Hematopoietic multipotent progenitor cell (in vitro differentiated cells): ENCODE measurements at regions not wholly inside any gene's neighbourhood (a gene's known extent, or its start where the extent isn't known, plus 50 kb on each side); places are given as distances from the start of the nearest gene placed in this dataset.
"Not testable (repeated sequence)": the region's sequence is repeated elsewhere in the genome, so short reads cannot be mapped to it uniquely, and the experiment has no call there.

Experiments
- DNase-seq, 3 donors: peaks; one replicate each; pipeline ENCODE4 v3.0.0-alpha.2; 2011 to 2015; ENCODE audit warnings: low read depth in 2 of 3, low spot score in 2 of 3

DNA sequence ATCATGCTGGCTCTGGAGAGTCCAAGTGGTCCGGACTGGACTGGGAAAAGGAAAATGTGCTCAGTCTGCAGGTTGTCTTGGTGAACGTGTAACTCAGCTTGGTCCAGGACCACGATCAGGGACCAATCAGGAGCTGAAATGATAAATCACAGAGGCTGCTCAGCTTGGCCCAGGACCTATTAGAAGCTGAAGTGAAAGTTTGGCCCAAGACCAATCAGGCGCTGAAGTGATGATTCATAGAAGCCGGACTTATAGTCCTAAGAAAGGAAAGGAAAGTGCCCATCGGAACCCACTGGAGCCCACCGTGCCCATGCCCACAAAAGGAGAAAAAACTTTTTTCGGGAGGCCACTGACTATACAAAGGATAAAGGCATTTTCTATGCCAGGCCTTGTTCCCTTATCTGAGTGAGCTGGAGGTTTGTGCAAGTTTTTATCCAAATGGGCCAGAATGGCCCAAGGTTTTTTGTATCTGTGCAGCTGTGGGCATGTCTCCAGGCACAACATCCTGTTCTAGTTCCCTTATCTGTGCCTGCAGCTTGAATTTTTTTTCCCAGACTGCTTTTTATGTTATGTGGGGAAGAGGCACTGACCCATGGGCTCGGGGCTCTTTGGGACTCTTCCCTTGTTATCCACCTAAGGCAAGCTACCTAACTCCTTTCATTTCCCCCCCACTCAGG is 194.4 kb downstream of the FAM133A start:
- DNase-seq = peak in 2 of 3 donors; percentile 42 to 77

DNA sequence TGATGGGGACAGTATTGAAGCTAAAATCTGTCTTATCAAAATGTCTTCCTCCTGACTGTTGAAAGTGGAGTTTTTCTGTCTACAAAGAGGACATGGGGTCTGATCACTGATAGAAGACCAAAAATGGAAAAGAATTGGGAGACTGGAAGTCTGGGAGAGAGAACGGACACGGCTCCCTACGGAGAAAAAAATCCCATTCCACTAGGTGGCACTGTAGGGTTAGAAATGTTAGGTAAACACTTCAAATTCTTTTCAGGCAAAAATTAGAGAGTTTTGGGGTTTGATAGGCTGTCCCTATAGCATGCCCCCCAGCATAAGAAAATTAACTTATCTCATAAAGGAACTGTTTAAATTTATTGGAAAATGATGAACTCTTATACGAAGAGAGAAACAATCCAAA is 200.5 kb downstream of the FAM133A start:
- peak in 1 of 3 donors; percentile 25 for DNase-seq

DNA sequence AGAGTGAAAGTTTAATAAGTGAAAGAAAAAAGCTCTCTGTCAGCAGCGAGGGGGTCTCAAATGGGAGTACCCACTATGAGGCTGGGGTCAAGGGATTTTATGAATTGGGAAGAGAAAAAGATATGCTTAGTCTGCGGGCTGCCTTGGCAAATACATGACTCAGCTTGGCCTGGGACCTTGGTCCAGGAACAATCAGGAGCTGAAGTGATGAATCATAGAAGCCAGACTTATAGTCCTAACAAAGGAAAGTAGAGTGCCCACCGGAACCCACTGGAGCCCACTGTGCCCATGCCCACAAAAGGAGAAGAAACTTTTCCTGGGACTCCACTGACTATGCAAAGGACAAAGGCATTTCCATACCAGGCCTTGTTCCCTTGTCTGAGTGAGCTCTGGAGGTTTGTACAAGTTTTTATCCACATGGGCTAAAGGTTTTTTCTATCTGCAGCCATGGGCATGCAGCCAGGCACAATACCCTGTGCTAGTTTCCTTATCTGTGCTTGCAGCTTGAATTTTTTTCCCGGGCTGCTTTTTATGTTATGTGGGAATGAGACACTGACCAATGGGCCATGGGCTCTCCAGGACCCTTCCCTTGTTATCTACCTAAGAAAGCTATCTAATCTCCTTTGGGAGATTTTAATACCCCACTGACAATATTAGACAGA is 201.7 kb downstream of the FAM133A start:
- no peak for DNase-seq

DNA sequence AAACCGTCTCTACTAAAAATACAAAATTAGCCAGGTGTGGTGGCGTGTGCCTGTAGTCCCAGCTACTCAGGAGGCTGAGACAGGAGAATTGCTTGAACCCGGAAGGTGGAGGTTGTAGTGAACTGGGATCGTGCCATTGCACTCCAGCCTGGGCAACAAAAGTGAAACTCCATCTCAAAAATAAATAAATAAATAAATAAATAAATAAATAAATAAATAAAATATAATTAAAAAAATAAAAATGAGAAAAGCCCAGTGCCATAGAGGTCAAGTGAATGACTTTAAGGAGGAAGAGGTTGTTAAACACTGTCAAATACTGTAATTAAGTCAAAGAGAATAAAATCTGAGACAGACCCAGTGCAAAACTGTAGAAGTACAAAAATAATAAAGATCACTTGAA is 247.0 kb downstream of the FAM133A start:
- DNase-seq = not testable (repeated sequence)

DNA sequence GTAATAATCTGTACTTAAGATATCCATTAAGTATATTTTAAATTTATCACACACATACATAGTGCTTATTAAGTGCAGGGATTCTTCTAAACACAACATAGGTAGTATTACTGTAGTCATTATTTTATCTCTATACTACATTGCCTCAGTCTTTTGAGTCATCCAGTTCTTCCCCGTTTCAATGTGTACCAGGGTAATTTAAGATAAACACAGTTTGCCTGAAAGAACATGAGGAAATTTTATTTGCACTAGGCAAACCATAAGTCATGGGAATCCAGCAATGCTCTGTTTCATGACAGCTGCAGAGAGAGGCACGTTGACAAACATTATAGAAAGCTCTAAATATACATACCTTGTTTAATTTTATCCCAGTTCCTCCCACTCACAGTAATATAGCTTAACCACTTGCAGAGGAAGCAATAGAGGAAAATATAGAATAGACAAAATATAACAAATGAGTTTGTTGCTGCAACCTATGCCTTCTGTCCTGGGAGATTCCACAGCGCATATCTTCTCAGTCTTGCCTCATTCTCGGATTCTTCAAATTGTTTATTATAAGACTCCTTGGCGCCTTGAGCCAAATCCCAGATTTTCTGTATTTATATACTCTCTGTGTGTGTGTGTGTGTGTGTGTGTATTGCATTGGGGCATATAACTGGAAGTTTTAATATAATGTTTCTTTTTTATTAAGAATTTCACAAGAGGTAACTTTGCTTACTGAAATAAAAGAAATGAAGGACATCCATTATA is 258.6 kb downstream of the FAM133A start:
- no peak for DNase-seq

DNA sequence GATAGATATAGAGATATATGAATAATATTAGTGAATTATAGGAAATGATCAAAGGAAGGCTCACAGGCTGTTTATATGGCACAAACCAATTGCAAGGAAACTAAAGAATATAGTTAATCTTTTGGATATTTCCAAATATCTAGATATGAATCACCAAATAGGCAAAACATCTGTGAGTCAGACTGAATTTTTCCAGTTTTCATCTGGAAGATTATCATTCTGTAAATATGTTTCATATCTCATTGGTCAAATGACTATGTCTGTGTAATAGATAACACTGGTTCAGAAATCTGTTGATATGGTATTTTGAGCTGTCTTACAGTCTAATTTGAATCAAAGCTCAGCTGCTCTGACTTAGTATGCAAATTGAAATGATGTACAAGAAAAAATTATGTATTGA is 303.6 kb downstream of the FAM133A start:
- no peak for DNase-seq

DNA sequence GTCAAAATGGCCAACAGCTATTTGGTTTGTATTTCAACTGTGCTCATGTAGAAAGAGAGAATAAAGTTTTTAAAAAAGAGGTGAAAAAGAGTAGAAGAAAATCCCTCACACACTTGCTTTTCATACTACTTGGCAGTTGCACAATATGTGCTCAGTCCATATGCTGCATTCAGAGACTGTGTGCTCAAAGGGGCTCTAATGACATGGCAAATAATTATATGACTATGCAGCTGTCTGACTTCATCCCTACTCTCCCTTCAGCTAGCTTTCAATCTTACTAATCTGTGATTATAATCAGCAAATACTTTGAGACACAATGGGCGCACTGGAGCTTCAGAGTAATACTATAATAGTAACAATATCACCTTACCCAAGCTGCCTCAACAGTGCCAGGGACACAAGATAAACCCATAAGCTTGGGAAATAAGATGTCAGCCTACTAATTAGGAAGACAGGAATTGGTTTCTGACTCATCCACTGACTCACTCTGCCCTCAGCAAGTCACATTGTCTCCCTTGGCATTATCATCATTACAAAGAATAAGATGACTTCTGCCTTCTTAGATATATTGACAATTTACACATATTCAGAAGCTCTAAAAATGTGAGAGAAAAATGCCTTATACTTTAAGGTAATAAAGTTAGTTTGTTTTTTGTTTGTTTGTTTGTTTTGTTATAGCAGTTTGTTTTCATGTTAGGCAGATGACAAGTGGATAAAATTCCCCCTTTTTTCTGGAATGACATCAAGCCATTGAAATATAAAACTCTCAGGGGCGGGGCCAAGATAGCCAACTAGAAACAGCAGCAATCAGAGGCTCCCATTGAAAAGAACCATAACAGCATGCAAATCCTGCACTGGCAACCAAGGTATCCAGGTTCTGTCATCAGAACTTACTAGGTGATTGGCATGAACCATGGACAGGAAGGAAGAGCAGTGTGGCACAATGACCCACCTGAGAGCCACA is 311.6 kb downstream of the FAM133A start:
- no peak for DNase-seq
